ENCODE measurements at regions not wholly inside any gene's neighbourhood (a gene's known extent, or its start where the extent isn't known, plus 50 kb on each side); places are given as distances from the start of the nearest gene placed in this dataset.
"Not testable (repeated sequence)": the region's sequence is repeated elsewhere in the genome, so short reads cannot be mapped to it uniquely, and the experiment has no call there.

GRCh38 chr5:63217422-63217821, 638.8 kb downstream of the LRRC70 start:
- no peak for TF ChIP-seq CTCF (IDR thresholded peaks at IDR 0.05; ENCODE audit: low read depth, low read length)
- no peak overlapping the region for H3K4me3 ChIP-seq (ENCODE audit: low read depth, low read length)

- no peak overlapping the region for H3K4me3 ChIP-seq (ENCODE audit: low read depth, low read length)
- TF ChIP-seq CTCF (IDR thresholded peaks at IDR 0.05; ENCODE audit: low read depth, low read length): no peak
Observed at GRCh38 chr5:63213256-63213655, 634.6 kb downstream of the LRRC70 start.

GRCh38 chr5:63211448-63212132, 633.0 kb downstream of the LRRC70 start:
- TF ChIP-seq CTCF (IDR thresholded peaks at IDR 0.05; ENCODE audit: low read depth, low read length): no peak
- no peak overlapping the region for H3K4me3 ChIP-seq (ENCODE audit: low read depth, low read length)

GRCh38 chr5:63205976-63206375, 627.4 kb downstream of the LRRC70 start:
- no peak overlapping the region for H3K4me3 ChIP-seq (ENCODE audit: low read depth, low read length)
- no peak for TF ChIP-seq CTCF (IDR thresholded peaks at IDR 0.05; ENCODE audit: low read depth, low read length)

GRCh38 chr5:63201738-63202137, 623.1 kb downstream of the LRRC70 start:
- H3K4me3 ChIP-seq (ENCODE audit: low read depth, low read length): no peak overlapping the region
- TF ChIP-seq CTCF (IDR thresholded peaks at IDR 0.05; ENCODE audit: low read depth, low read length): no peak

- no peak overlapping the region for H3K4me3 ChIP-seq (ENCODE audit: low read depth, low read length)
- TF ChIP-seq CTCF (IDR thresholded peaks at IDR 0.05; ENCODE audit: low read depth, low read length): no peak
Observed at GRCh38 chr5:63194126-63194525, 615.5 kb downstream of the LRRC70 start.

GRCh38 chr5:63180190-63180589, 601.6 kb downstream of the LRRC70 start:
- H3K4me3 ChIP-seq (ENCODE audit: low read depth, low read length): not testable (repeated sequence)

- no peak overlapping the region for H3K4me3 ChIP-seq (ENCODE audit: low read depth, low read length)
- no peak for TF ChIP-seq CTCF (IDR thresholded peaks at IDR 0.05; ENCODE audit: low read depth, low read length)
Observed at GRCh38 chr5:63175850-63176249, 597.2 kb downstream of the LRRC70 start.
